NCI-H2107 treated with DMSO at 0.1 percent for 48 hours (cell line): ENCODE measurements at regions not wholly inside any gene's neighbourhood (a gene's known extent, or its start where the extent isn't known, plus 50 kb on each side); places are given as distances from the start of the nearest gene placed in this dataset.
"Not testable (repeated sequence)": the region's sequence is repeated elsewhere in the genome, so short reads cannot be mapped to it uniquely, and the experiment has no call there.

Source experiments
- DNase-seq: peaks from one replicate; lab custom pipeline; 2025; ENCODE audit not compliant: unreplicated experiment; lab: John Stamatoyannopoulos, UW

- DNase-seq: no peak
Observed at GRCh38 chr1:74818241-74818640, 85.3 kb downstream of the TYW3 start.

- no peak for DNase-seq
Observed at GRCh38 chr1:74818661-74819456, 85.9 kb downstream of the TYW3 start.

- DNase-seq: no peak
Observed at GRCh38 chr1:74822851-74823401, 90.0 kb downstream of the TYW3 start.

DNA sequence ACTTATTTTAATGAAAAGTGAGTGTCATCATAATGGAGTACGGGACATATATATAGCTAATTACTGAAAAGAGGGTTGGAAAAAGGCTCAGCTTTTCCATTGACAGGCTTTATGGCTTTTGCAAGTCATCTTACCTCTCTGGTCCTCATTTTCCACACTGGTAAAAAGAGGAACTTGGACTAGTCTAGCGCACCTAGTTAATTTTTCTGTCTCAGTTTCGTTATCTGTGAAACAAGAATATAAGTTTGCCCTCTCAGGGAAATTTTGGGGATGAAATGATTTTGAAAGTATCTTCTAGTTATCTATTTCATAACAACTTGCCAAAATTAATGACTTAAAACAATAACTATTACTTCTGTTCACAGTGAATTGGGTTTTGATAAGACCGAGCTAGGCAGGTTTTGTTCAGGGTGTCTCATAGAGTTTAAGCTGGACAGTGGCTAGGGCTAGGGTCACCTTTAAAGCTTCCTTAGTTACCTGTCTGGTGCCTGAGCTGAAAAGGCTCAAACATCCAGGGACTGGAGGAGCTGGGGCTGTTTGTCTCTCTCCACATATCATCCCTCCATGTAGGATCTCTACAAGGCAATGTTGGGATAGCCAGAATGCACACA is 91.7 kb downstream of the TYW3 start:
- no peak for DNase-seq

GRCh38 chr1:74830766-74831165 is 97.8 kb downstream of the TYW3 start:
- DNase-seq: no peak

GRCh38 chr1:74834261-74834660 is 101.3 kb downstream of the TYW3 start:
- DNase-seq: no peak

DNA sequence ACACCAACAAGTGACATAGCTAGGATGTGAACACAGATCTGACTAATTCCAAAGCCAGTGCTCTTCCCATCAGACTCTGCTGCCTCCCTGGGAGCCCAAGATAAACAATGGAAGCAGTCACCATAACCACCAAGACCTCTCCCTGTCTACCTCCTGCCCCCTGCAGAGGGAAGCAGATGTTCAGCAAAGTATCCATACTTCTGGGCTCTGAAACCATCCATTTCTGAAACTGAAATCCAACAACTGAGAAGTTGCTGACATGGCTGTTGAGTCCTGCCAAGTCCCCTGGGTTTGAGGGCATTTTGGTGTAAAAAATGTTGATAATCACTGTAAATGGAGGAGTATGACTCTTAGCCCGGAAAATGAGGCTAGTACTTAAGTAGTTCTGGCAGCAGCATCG is 102.1 kb downstream of the TYW3 start:
- DNase-seq: no peak

DNA sequence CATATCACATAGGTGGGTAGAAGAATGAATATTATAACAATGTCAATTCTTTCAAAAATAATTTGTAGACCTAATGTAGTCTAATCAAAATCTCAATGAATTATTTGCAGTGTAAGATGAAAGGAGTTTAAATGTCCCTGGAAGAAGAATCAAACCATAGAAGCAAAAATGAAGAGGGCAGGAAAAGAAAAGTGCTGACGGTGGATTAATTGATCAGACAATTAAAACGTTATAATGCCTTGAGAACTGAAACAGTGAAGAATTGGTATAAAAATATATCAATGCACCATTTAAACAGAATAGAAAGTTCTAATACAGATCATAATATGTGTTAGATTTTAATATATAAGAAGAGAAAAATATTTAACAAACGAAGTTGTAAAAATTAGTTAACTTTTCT is 109.8 kb downstream of the TYW3 start:
- no peak for DNase-seq

DNA sequence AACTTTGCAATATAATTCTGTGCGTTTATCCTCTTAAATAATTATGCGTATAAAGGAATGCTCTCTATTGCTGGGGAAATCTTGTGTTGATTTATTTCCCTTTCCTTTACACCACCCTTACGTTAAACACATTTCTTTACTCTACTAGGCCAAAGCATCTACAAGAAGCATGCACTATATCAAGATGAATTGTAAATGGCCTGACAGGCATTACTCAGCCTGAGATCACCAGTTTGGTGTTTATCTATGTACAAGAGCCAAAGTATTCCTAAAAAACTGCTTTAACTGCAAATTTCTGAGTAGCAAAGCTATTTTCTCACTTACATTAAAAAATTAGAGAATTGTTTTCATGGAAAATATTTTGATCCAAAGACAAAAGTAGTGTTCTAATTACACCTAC is 114.8 kb downstream of the TYW3 start:
- no peak for DNase-seq

DNA sequence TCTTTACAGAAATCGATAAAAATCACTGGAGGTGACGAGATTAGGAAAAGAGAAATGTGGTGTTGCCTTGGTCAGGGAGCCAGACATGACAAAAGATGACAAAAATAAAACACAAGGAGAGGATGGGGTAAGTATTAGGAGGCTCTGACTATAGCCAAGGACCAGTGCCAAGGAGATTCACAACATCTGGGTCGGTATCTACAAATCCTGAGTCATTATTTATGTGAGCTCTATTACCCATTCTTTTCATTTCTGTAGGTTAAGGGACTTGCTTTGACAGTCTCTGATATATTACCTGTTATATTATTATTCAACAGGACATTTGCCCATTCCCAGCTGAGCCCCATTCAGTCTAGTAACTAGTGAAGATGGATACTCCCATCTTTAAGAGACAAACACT is 120.8 kb downstream of the TYW3 start:
- DNase-seq: no peak

DNA sequence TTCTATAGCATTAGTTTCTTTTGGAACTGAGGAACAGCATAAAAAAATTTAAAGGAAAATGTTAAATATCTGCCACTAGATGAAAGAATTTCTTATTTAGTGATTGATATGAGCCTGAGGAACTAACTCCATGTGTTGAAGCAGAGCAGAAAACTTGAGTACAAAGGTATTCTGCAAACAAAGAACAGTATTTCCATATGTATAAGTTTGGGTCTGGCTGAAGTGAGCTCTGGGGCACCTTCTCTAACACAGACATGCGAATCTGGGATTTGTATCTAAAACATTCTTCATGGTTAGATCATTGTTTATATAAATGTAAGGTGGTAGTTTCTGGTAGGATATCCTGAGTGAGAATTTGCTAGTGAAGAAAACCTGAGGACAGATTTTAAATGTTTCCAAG is 123.2 kb downstream of the TYW3 start:
- no peak for DNase-seq

GRCh38 chr1:74857676-74858075 is 124.7 kb downstream of the TYW3 start:
- no peak for DNase-seq

DNA sequence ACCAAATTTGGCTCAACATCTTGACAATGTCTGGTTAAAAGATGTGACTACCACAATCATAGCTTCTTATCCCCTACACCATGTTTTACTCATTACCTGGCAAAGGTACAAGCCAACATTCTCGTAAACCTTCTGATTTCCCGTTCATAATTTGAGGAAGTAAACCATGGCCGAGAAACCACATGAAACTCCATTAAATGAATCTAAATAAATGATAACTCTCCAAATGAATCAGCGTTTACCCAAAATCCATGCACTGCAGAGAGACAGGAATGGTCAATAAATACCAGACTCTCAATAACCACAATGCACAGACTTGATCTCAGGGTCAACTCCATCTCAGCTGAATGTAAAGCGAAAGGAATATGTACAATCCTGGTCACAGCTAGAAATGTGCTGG is 125.2 kb downstream of the TYW3 start:
- DNase-seq: no peak

- no peak for DNase-seq
Observed at GRCh38 chr1:74861867-74862266, 128.9 kb downstream of the TYW3 start.

GRCh38 chr1:74869702-74870101 is 136.8 kb downstream of the TYW3 start:
- no peak for DNase-seq

GRCh38 chr1:74877366-74877765 is 144.4 kb downstream of the TYW3 start:
- not testable (repeated sequence) for DNase-seq

- DNase-seq: no peak
Observed at GRCh38 chr1:74895411-74895810, 162.5 kb downstream of the TYW3 start.

DNA sequence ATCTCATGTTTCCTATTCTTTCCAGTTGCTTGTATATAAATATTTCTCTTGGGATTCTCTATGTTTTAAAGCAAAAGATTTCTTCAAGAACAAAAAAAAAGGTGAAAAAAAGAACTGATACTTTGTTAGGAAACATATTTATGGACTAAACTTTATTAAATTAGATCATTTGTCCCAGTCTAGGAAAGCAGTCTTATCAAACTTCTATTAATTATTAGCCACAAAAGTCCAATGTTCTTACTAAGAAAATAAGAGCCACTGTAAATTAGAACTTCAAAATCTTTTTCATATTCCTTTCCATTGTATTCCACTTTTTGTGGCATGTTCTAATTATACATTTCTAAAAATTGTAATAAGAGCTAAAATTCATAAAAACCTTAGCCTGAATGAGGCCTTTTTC is 175.2 kb downstream of the TYW3 start:
- DNase-seq: no peak

GRCh38 chr1:74908797-74909196 is 175.8 kb downstream of the TYW3 start:
- DNase-seq: no peak

DNA sequence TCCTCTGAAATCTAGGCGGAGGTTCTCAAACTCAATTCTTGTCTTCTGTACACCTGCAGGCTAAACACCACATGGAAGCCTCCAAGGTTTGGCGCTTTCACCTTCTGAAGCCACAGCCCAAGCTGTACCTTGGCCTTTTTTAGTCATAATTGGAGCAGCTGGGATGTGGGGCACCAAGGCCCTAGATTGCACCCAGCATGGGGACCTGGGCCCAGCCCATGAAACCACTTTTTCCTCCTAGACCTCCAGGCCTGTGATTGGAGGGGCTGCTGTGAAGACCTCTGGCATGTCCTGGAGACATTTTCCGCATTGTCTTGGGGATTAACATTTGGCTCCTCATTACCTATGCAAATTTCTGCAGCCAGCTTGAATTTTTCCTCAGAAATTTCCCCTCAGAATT is 181.0 kb downstream of the TYW3 start:
- DNase-seq: no peak

- no peak for DNase-seq
Observed at GRCh38 chr1:74933500-74933899, 200.5 kb downstream of the TYW3 start.

DNA sequence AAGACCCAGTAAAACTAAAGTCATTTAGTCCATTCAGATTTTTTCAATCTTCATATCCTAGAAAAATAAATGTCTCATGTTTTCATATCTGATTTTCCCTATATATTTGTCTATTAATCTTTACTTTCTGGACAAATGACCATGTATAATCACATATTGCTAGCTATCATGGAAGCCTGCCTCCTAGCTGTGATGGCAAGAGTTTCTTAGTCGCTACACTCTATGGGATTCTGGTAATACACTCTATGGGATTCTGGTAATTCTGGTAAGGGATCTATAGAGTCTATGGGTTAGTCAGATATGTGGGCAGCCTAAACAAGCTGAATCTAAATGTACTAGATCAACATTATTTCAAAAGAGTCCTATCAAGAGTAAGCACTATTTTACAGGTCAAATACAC is 198.7 kb upstream of the LHX8 start:
- DNase-seq: no peak

- no peak for DNase-seq
Observed at GRCh38 chr1:74937176-74937575, 197.0 kb upstream of the LHX8 start.
